Endothelial cell of umbilical vein (primary cell): ENCODE measurements at regions not wholly inside any gene's neighbourhood (a gene's known extent, or its start where the extent isn't known, plus 50 kb on each side); places are given as distances from the start of the nearest gene placed in this dataset.

ENCODE experiments used
- BruUV-seq: library from RNA; stranded (reverse); fragments of 400-500 nt; replicated peaks from 2 replicates; lab custom pipeline; 2021; lab: Mats Ljungman, UMichigan
- CTCF ChIA-PET: fragments of 300-600, 350-600 bp; sonication (Branson Sonifier 250); formaldehyde crosslinking; loops from one replicate; lab custom pipeline; 2021; ENCODE audit warnings: antibody characterized with exemption, inconsistent platforms; lab: Charles Lee
- POLR2A ChIA-PET: fragments of 300-600, 350-600 bp; sonication (Branson Sonifier 250); formaldehyde crosslinking; loops from one replicate; lab custom pipeline; 2021; ENCODE audit warnings: antibody characterized with exemption, inconsistent platforms; lab: Charles Lee
- DNase-seq: peaks from one replicate; pipeline ENCODE4 v3.0.0-alpha.2; 2011; ENCODE audit warnings: low read depth, low spot score
- FAIRE-seq: peaks from 2 replicates; lab custom pipeline; 2011; peaks lifted over from hg19 to GRCh38; lab: Jason Lieb, UNC
- H2AFZ ChIP-seq: 2 replicates; pipeline ENCODE4 v1.6.0; 2012; ENCODE audit warnings: low read depth, low read length, control low read depth, inconsistent platforms
- H3K27ac ChIP-seq: 2 replicates; pipeline ENCODE4 v1.5.1; 2011; ENCODE audit warnings: low read depth, mild to moderate bottlenecking, control low read depth, low read length, moderate library complexity; ENCODE audit not compliant: insufficient read depth
- H3K27me3 ChIP-seq, 2 experiments: 2 replicates each; pipeline versions ENCODE4 v1.6.0 to v1.6.1; 2011; ENCODE audit warnings: low read length in 2 of 2, mixed read lengths in 1 of 2; ENCODE audit not compliant: control insufficient read depth in 2 of 2, insufficient read depth in 2 of 2
- H3K36me3 ChIP-seq, 2 experiments: 2 replicates in 1 of 2; 3 replicates in 1 of 2; pipeline ENCODE4 v1.5.1; 2011; ENCODE audit warnings: low read length in 2 of 2, mild to moderate bottlenecking in 1 of 2, moderate library complexity in 1 of 2; ENCODE audit not compliant: control insufficient read depth in 2 of 2, insufficient read depth in 2 of 2; ENCODE audit errors: extremely low read depth in 1 of 2
- H3K4me1 ChIP-seq: 3 replicates; pipeline ENCODE4 v1.5.1; 2011; ENCODE audit warnings: mild to moderate bottlenecking, low read length; ENCODE audit not compliant: control insufficient read depth, insufficient read depth; ENCODE audit errors: extremely low read depth
- H3K4me2 ChIP-seq: 2 replicates; pipeline ENCODE4 v1.6.1; 2011; ENCODE audit warnings: low read length, control low read depth, mixed read lengths; ENCODE audit not compliant: insufficient read depth
- H3K4me3 ChIP-seq, 3 experiments: fragments of 200-600 bp in 1 of 3; sonication (generic), shearing (Covaris generic) in 1 of 3; replicated peaks in 1 of 3; 2 replicates each; pipeline ENCODE4 v1.5.1; 2011 to 2016; ENCODE audit warnings: control low read depth in 3 of 3, low read length in 3 of 3, mild to moderate bottlenecking in 2 of 3, inconsistent platforms in 1 of 3, low read depth in 1 of 3, moderate library complexity in 1 of 3; ENCODE audit not compliant: insufficient read depth in 1 of 3
- H3K79me2 ChIP-seq: 2 replicates; pipeline ENCODE4 v1.6.0; 2012; ENCODE audit warnings: low read length, inconsistent platforms; ENCODE audit not compliant: control insufficient read depth, insufficient read depth
- H3K9ac ChIP-seq: replicated peaks from 2 replicates; pipeline ENCODE3; 2011; ENCODE audit warnings: low read length, control low read depth; ENCODE audit not compliant: insufficient read depth; ENCODE audit errors: extremely low read depth
- H3K9me1 ChIP-seq: replicated peaks from 3 replicates; pipeline ENCODE4 v1.6.0; 2011; ENCODE audit warnings: mild to moderate bottlenecking, low read length; ENCODE audit not compliant: control insufficient read depth, insufficient read depth; ENCODE audit errors: extremely low read depth
- H3K9me3 ChIP-seq: replicated peaks from 2 replicates; pipeline ENCODE4 v1.5.1; 2012; ENCODE audit warnings: low read length, inconsistent platforms; ENCODE audit not compliant: control insufficient read depth, insufficient read depth
- H4K20me1 ChIP-seq: replicated peaks from 2 replicates; pipeline ENCODE3; 2011; ENCODE audit warnings: mild to moderate bottlenecking, low read length; ENCODE audit not compliant: control insufficient read depth, insufficient read depth; ENCODE audit errors: extremely low read depth
- CTCF ChIP-seq, 2 donors: IDR thresholded peaks; 1 replicate in 1 of 2; 2 replicates in 1 of 2; pipeline ENCODE4 v1.5.1; 2011; ENCODE audit warnings: low read length in 2 of 2, mild to moderate bottlenecking in 2 of 2, moderate library complexity in 2 of 2, control low read depth in 1 of 2, inconsistent platforms in 1 of 2, low read depth in 1 of 2; ENCODE audit not compliant: insufficient read depth in 1 of 2; ENCODE audit errors: extremely low read depth in 1 of 2
- EZH2 ChIP-seq: IDR thresholded peaks from 2 replicates; pipeline ENCODE4 v1.6.1; 2012; ENCODE audit warnings: borderline replicate concordance, low read depth, mild to moderate bottlenecking, moderate library complexity, low read length, inconsistent platforms; ENCODE audit not compliant: severe bottlenecking
- FOS ChIP-seq: IDR thresholded peaks from 2 replicates; pipeline ENCODE4 v1.6.1; 2011; ENCODE audit warnings: mild to moderate bottlenecking, low read length, moderate library complexity, borderline replicate concordance; ENCODE audit not compliant: insufficient read depth
- GATA2 ChIP-seq: IDR thresholded peaks from 2 replicates; pipeline ENCODE4 v1.7.0; 2011; ENCODE audit warnings: low read depth, mild to moderate bottlenecking, moderate library complexity, mixed read lengths, low read length; ENCODE audit not compliant: insufficient read length, insufficient read depth
- JUN ChIP-seq: IDR thresholded peaks from 2 replicates; pipeline ENCODE4 v1.6.1; 2011; ENCODE audit warnings: borderline replicate concordance, low read depth; ENCODE audit not compliant: insufficient read length, insufficient read depth
- MAX ChIP-seq: IDR thresholded peaks from 2 replicates; pipeline ENCODE4 v1.6.1; 2011; ENCODE audit not compliant: insufficient read depth, insufficient read length
- MYC ChIP-seq: IDR thresholded peaks from one replicate; pipeline ENCODE4 v1.6.1; 2011; ENCODE audit warnings: mild to moderate bottlenecking, low read depth, low read length
- POLR2A ChIP-seq: IDR thresholded peaks from 2 replicates; pipeline ENCODE4 v1.6.1; 2012; ENCODE audit warnings: low read depth, mild to moderate bottlenecking, control low read depth, low read length
- POLR2AphosphoS5 ChIP-seq: IDR thresholded peaks from 2 replicates; pipeline ENCODE4 v1.6.1; 2012; ENCODE audit warnings: low read depth, mild to moderate bottlenecking, control low read depth, low read length, moderate library complexity; ENCODE audit not compliant: insufficient read depth
- dilution Hi-C: fragments of 300-500 bp; cut with MboI; formaldehyde crosslinking; loops from one replicate; pipeline ENCODE4 v1.15.0; 2019; ENCODE audit warnings: low sequenced_read_pairs; ENCODE audit not compliant: extremely low pct_ligation_motif_present
- intact Hi-C: fragments of 100-400 bp; cut with micrococcal nuclease; formaldehyde crosslinking; loops from one replicate; pipeline ENCODE4 v1.10.0; 2022

- no TSS peak for BruUV-seq
- H3K27me3 ChIP-seq, result no peaks in the 10 kb centered on the region
- no peak overlapping the region for H3K4me2 ChIP-seq
- no peaks in the 10 kb centered on the region for H3K9me1 ChIP-seq
- intact Hi-C loops (no loop called here), dilution Hi-C loops (no loop called here)
- H4K20me1 ChIP-seq, result no peaks in the 10 kb centered on the region
- ChIA-PET POLR2A (no interaction called here), CTCF (no interaction called here)
- FAIRE-seq (no peak), DNase-seq (no peak)
- H3K36me3 ChIP-seq, result no peaks in the 10 kb centered on the region
- no peaks in the 10 kb centered on the region for H3K79me2 ChIP-seq
- H3K9ac ChIP-seq, result no peak overlapping the region
- TF ChIP-seq GATA2 (no peak), JUN (no peak), EZH2 (no peak), POLR2AphosphoS5 (no peak), FOS (no peak), POLR2A (no peak), CTCF (IDR thresholded peaks at IDR 0.05; ENCODE audit: extremely low read depth in 1 of 2, insufficient read depth in 1 of 2, low read depth in 1 of 2, low read length in 2 of 2) (no peak), MAX (no peak), MYC (no peak)
- H3K4me3 ChIP-seq, result no peak overlapping the region
- no peaks in the 10 kb centered on the region for H3K4me1 ChIP-seq
- H3K27ac ChIP-seq, result no peak overlapping the region
- no peak overlapping the region for H2AFZ ChIP-seq
- H3K9me3 ChIP-seq, result peaks cover 4% of the 10 kb centered on the region
These were observed 304.1 kb upstream of the C16orf82 start for GRCh38 chr16:26762594-26762993.
